ENCODE measurements at regions not wholly inside any gene's neighbourhood (a gene's known extent, or its start where the extent isn't known, plus 50 kb on each side); places are given as distances from the start of the nearest gene placed in this dataset.

GRCh38 chr17:34692920-34693319, 113.5 kb downstream of the TMEM132E start:
- intact Hi-C loops (cut with micrococcal nuclease): no loop called here
- Mint-ChIP-seq H3K9me3 (peaks cover 0 to 19% (median 9%) of the 10 kb centered on the region in 8 donors), H3K27me3 (peaks cover 19 to 26% of the 10 kb centered on the region in 2 donors)

More at GRCh38 chr17:34692920-34693319, 113.5 kb downstream of the TMEM132E start:
- Mint-ChIP-seq H3K4me1 (no peaks in the 10 kb centered on the region), H3K36me3 (peaks cover 0 to 4% of the 10 kb centered on the region in 2 donors), H3K27ac (no peak overlapping the region), H3K4me3 (no peak overlapping the region)
- H3K27ac ChIP-seq (ENCODE audit: low read depth, low read length): no peak overlapping the region
- ChIA-PET POLR2A (ENCODE audit: partially characterized antibody) (no interaction called here), CTCF (ENCODE audit: partially characterized antibody) (no interaction called here)
- H3K27me3 ChIP-seq (ENCODE audit: insufficient read depth, low read length): no peaks in the 10 kb centered on the region
- no peaks in the 10 kb centered on the region for H3K4me1 ChIP-seq (ENCODE audit: insufficient read depth, low read length)
- DNase-seq: no peak
- no peak overlapping the region for H3K4me3 ChIP-seq (ENCODE audit: low read length in 2 of 2)
- H3K36me3 ChIP-seq (ENCODE audit: insufficient read depth, low read length): no peaks in the 10 kb centered on the region
- H3K9me3 ChIP-seq (ENCODE audit: control insufficient read depth in 1 of 2, low read length in 2 of 2): no peaks in the 10 kb centered on the region

Data from CD4-positive, alpha-beta memory T cell (primary cell).